H1 (cell line): ENCODE measurements at regions not wholly inside any gene's neighbourhood (a gene's known extent, or its start where the extent isn't known, plus 50 kb on each side); places are given as distances from the start of the nearest gene placed in this dataset.

Experiments used
- CTCF ChIA-PET: fragments of 300-600 bp; sonication (Branson Sonifier 250); formaldehyde crosslinking; loops from one replicate; lab custom pipeline; 2021; ENCODE audit not compliant: partially characterized antibody; lab: Charles Lee
- POLR2A ChIA-PET: fragments of 300-600 bp; sonication (Branson Sonifier 250); formaldehyde crosslinking; loops from one replicate; lab custom pipeline; 2021; ENCODE audit warnings: inconsistent platforms; ENCODE audit not compliant: partially characterized antibody; lab: Charles Lee
- DNase-seq, 2 experiments: peaks; one replicate each; pipeline versions ENCODE4 v3.0.0 to v3.0.0-alpha.2; 2010 to 2022; ENCODE audit warnings: low spot score in 2 of 2, low read depth in 1 of 2, mixed read lengths in 1 of 2
- FAIRE-seq: peaks from 2 replicates; lab custom pipeline; 2011; peaks lifted over from hg19 to GRCh38; lab: Jason Lieb, UNC
- H2AFZ ChIP-seq: 2 replicates; pipeline ENCODE4 v1.8.1; 2012; ENCODE audit warnings: low read length, inconsistent platforms
- H2AK5ac ChIP-seq: 2 replicates; pipeline ENCODE4 v1.6.1; 2013; ENCODE audit warnings: low read depth, low read length
- H2BK120ac ChIP-seq: replicated peaks from 2 replicates; pipeline ENCODE3; 2013; ENCODE audit warnings: low read depth, low read length, inconsistent platforms
- H2BK12ac ChIP-seq: 2 replicates; pipeline ENCODE4 v1.6.1; 2013; ENCODE audit warnings: low read depth, low read length
- H2BK15ac ChIP-seq: 2 replicates; pipeline ENCODE4 v1.6.1; 2013; ENCODE audit warnings: low read length
- H2BK20ac ChIP-seq: 2 replicates; pipeline ENCODE4 v1.6.1; 2013; ENCODE audit warnings: low read length
- H2BK5ac ChIP-seq: 2 replicates; pipeline ENCODE4 v1.6.1; 2013; ENCODE audit warnings: low read depth, low read length
- H3K14ac ChIP-seq: 2 replicates; pipeline ENCODE4 v1.6.1; 2013; ENCODE audit warnings: inconsistent platforms; ENCODE audit not compliant: insufficient read length
- H3K18ac ChIP-seq: 2 replicates; pipeline ENCODE4 v1.6.1; 2013; ENCODE audit warnings: low read length; ENCODE audit errors: extremely low read depth
- H3K23ac ChIP-seq: 2 replicates; pipeline ENCODE4 v1.6.1; 2013; ENCODE audit warnings: inconsistent platforms; ENCODE audit not compliant: insufficient read length
- H3K23me2 ChIP-seq: 2 replicates; pipeline ENCODE4 v1.6.1; 2013; ENCODE audit warnings: low read depth, low read length
- H3K27ac ChIP-seq: 2 replicates; pipeline ENCODE4 v1.6.1; 2011; ENCODE audit warnings: low read depth, low read length, inconsistent platforms
- H3K27me3 ChIP-seq, 4 experiments: replicated peaks in 1 of 4; 1 replicate in 1 of 4; 2 replicates in 3 of 4; pipeline versions ENCODE4 v1.6.1 to v1.8.1; 2011 to 2013; ENCODE audit warnings: low read length in 3 of 4, mild to moderate bottlenecking in 3 of 4, inconsistent platforms in 2 of 4, mixed read lengths in 2 of 4, moderate library complexity in 1 of 4; ENCODE audit not compliant: control insufficient read depth in 3 of 4, insufficient read depth in 3 of 4; ENCODE audit errors: extremely low read depth in 1 of 4
- H3K36me3 ChIP-seq, 4 experiments: 2 replicates each; pipeline versions ENCODE4 v1.6.1 to v1.8.1; 2011 to 2013; ENCODE audit warnings: mild to moderate bottlenecking in 4 of 4, low read length in 3 of 4, moderate library complexity in 2 of 4, control low read depth in 1 of 4, inconsistent platforms in 1 of 4; ENCODE audit not compliant: insufficient read depth in 4 of 4, control insufficient read depth in 2 of 4
- H3K4ac ChIP-seq: replicated peaks from 2 replicates; pipeline ENCODE3; 2013; ENCODE audit warnings: low read length, low read depth, mixed read lengths, inconsistent platforms; ENCODE audit not compliant: insufficient read length
- H3K4me1 ChIP-seq, 4 experiments: replicated peaks in 1 of 4; 1 replicate in 1 of 4; 2 replicates in 3 of 4; pipeline versions ENCODE4 v1.6.1 to v1.8.1; 2011 to 2013; ENCODE audit warnings: low read length in 3 of 4, inconsistent platforms in 2 of 4, mixed read lengths in 1 of 4; ENCODE audit not compliant: insufficient read depth in 4 of 4, control insufficient read depth in 3 of 4
- H3K4me2 ChIP-seq, 2 experiments: 2 replicates each; pipeline versions ENCODE4 v1.6.1 to v1.8.1; 2011 to 2013; ENCODE audit warnings: low read depth in 2 of 2, low read length in 2 of 2, control low read depth in 1 of 2, inconsistent platforms in 1 of 2, mild to moderate bottlenecking in 1 of 2; ENCODE audit not compliant: insufficient read depth in 1 of 2
- H3K4me3 ChIP-seq, 4 experiments: fragments of 200-600, 300-600 bp in 1 of 4; sonication (generic), shearing (Covaris generic), sonication (Bioruptor Twin) in 1 of 4; 2 replicates each; pipeline versions ENCODE4 v1.5.1 to v1.8.1; 2011 to 2016; ENCODE audit warnings: low read length in 4 of 4, low read depth in 3 of 4, control low read depth in 2 of 4, inconsistent platforms in 2 of 4, mild to moderate bottlenecking in 2 of 4, mixed read lengths in 1 of 4, moderate library complexity in 1 of 4; ENCODE audit not compliant: insufficient read depth in 2 of 4; ENCODE audit errors: extremely low read depth in 1 of 4
- H3K56ac ChIP-seq: replicated peaks from 2 replicates; pipeline ENCODE3; 2013; ENCODE audit warnings: low read depth, mild to moderate bottlenecking, mixed read lengths, low read length, inconsistent platforms; ENCODE audit not compliant: insufficient read length
- H3K79me1 ChIP-seq: 2 replicates; pipeline ENCODE4 v1.6.1; 2013; ENCODE audit warnings: low read depth, low read length, control low read depth
- H3K79me2 ChIP-seq, 2 experiments: 2 replicates each; pipeline versions ENCODE4 v1.6.1 to v1.8.1; 2012 to 2013; ENCODE audit warnings: low read length in 2 of 2, mild to moderate bottlenecking in 2 of 2, inconsistent platforms in 1 of 2; ENCODE audit not compliant: insufficient read depth in 2 of 2, control insufficient read depth in 1 of 2
- H3K9ac ChIP-seq, 4 experiments: replicated peaks in 1 of 4; 1 replicate in 1 of 4; 2 replicates in 3 of 4; pipeline versions ENCODE4 v1.6.1 to v1.8.1; 2011 to 2013; ENCODE audit warnings: low read depth in 3 of 4, low read length in 3 of 4, control low read depth in 2 of 4, mild to moderate bottlenecking in 2 of 4, moderate library complexity in 2 of 4, inconsistent platforms in 1 of 4; ENCODE audit errors: extremely low read depth in 1 of 4
- H3K9me3 ChIP-seq, 2 experiments: 2 replicates each; pipeline versions ENCODE4 v1.6.1 to v1.8.1; 2012 to 2013; ENCODE audit warnings: mild to moderate bottlenecking in 2 of 2, moderate library complexity in 2 of 2, control low read depth in 1 of 2, inconsistent platforms in 1 of 2, low read depth in 1 of 2, low read length in 1 of 2, mixed read lengths in 1 of 2; ENCODE audit not compliant: insufficient read depth in 2 of 2
- H4K20me1 ChIP-seq, 2 experiments: replicated peaks in 1 of 2; 2 replicates each; pipeline versions ENCODE3 to v1.8.1; 2011 to 2013; ENCODE audit warnings: inconsistent platforms in 2 of 2, low read length in 2 of 2, mild to moderate bottlenecking in 1 of 2; ENCODE audit not compliant: insufficient read depth in 2 of 2, control insufficient read depth in 1 of 2
- H4K5ac ChIP-seq: 2 replicates; pipeline ENCODE4 v1.6.1; 2013; ENCODE audit warnings: low read length, low read depth, mixed read lengths, inconsistent platforms; ENCODE audit not compliant: insufficient read length
- H4K8ac ChIP-seq: 2 replicates; pipeline ENCODE4 v1.8.0; 2013; ENCODE audit warnings: mild to moderate bottlenecking, moderate library complexity, low read length, inconsistent platforms; ENCODE audit not compliant: insufficient read depth; ENCODE audit errors: extremely low read depth
- H4K91ac ChIP-seq: replicated peaks from 2 replicates; pipeline ENCODE3; 2013; ENCODE audit warnings: low read length, mixed read lengths, inconsistent platforms; ENCODE audit not compliant: insufficient read length
- BCL11A ChIP-seq, 2 experiments: IDR thresholded peaks; one replicate each; pipeline ENCODE4 v1.6.1; 2011; ENCODE audit warnings: low read depth in 2 of 2, low read length in 2 of 2, mild to moderate bottlenecking in 2 of 2
- CHD2 ChIP-seq: IDR thresholded peaks from 2 replicates; pipeline ENCODE4 v1.6.1; 2012; ENCODE audit warnings: low read length, improper control_type of control experiment
- CTBP2 ChIP-seq: IDR thresholded peaks from 2 replicates; pipeline ENCODE4 v1.7.0; 2011; ENCODE audit warnings: borderline replicate concordance, mild to moderate bottlenecking, moderate library complexity, mixed read lengths, low read length; ENCODE audit not compliant: insufficient read depth, insufficient read length
- CTCF ChIP-seq, 3 experiments: IDR thresholded peaks; 1 replicate in 2 of 3; 2 replicates in 1 of 3; pipeline versions ENCODE4 v1.5.1 to v1.6.1; 2011; ENCODE audit warnings: low read length in 3 of 3, mild to moderate bottlenecking in 3 of 3, inconsistent platforms in 2 of 3, low read depth in 1 of 3, moderate library complexity in 1 of 3; ENCODE audit not compliant: insufficient read depth in 1 of 3; ENCODE audit errors: control extremely low read depth in 1 of 3
- EP300 ChIP-seq, 2 experiments: IDR thresholded peaks; 1 replicate in 1 of 2; 2 replicates in 1 of 2; pipeline ENCODE4 v1.6.1; 2011 to 2012; ENCODE audit warnings: low read depth in 2 of 2, low read length in 2 of 2, mild to moderate bottlenecking in 2 of 2, borderline replicate concordance in 1 of 2, inconsistent platforms in 1 of 2, moderate library complexity in 1 of 2
- GTF2F1 ChIP-seq: IDR thresholded peaks from 2 replicates; pipeline ENCODE4 v1.6.1; 2012; ENCODE audit warnings: low read depth, low read length, improper control_type of control experiment, borderline replicate concordance
- KDM4A ChIP-seq: IDR thresholded peaks from one replicate; pipeline ENCODE4 v1.7.1; 2012; ENCODE audit warnings: low read depth, mild to moderate bottlenecking, moderate library complexity, low read length, inconsistent platforms; ENCODE audit not compliant: severe bottlenecking
- PHF8 ChIP-seq: fragments of 200-600 bp; sonication (generic); conservative IDR thresholded peaks from 2 replicates; pipeline ENCODE4 v1.7.1; 2012; ENCODE audit warnings: low read depth, mild to moderate bottlenecking, inconsistent platforms, low read length, moderate library complexity
- RXRA ChIP-seq: IDR thresholded peaks from 2 replicates; pipeline ENCODE4 v1.6.1; 2011; ENCODE audit warnings: low read depth, mild to moderate bottlenecking, low read length, moderate library complexity; ENCODE audit not compliant: insufficient read depth
- SIN3A ChIP-seq, 2 experiments: IDR thresholded peaks in 1 of 2; conservative IDR thresholded peaks in 1 of 2; 2 replicates each; pipeline ENCODE4 v1.6.1; 2011 to 2012; ENCODE audit warnings: low read length in 2 of 2, improper control_type of control experiment in 1 of 2, low read depth in 1 of 2, mild to moderate bottlenecking in 1 of 2
- SIX5 ChIP-seq: IDR thresholded peaks from 2 replicates; pipeline ENCODE4 v1.6.1; 2011; ENCODE audit warnings: mild to moderate bottlenecking, low read depth, low read length
- SP1 ChIP-seq: IDR thresholded peaks from 2 replicates; pipeline ENCODE4 v1.6.1; 2011; ENCODE audit warnings: low read depth, low read length
- WGBS, 2 experiments: shearing (Covaris generic) in 1 of 2; methylation state at CpG; one replicate each; pipeline versions ENCODE4 v1.1.6 to v1.1.7; 2013 to 2015; ENCODE audit warnings: low lambda C conversion rate in 2 of 2, mixed read lengths in 2 of 2, inconsistent platforms in 1 of 2, low coverage in 1 of 2, missing lambda C conversion rate in 1 of 2; ENCODE audit not compliant: insufficient replicate concordance in 2 of 2, insufficient coverage in 1 of 2, insufficient read length in 1 of 2; ENCODE audit errors: extremely low coverage in 1 of 2, missing lambda C conversion rate in 1 of 2; 5-methylcytosine and 5-hydroxymethylcytosine counted together

GRCh38 chr10:32125023-32125422 lies 68.8 kb upstream of the KIF5B start:
- FAIRE-seq, result no peak
- H3K18ac ChIP-seq, result no peak overlapping the region
- no peak overlapping the region for H3K4me3 ChIP-seq
- no peaks in the 10 kb centered on the region for H3K36me3 ChIP-seq
- DNase-seq, result no peak
- H2BK120ac ChIP-seq, result no peak overlapping the region
- no peak overlapping the region for H3K4ac ChIP-seq
- H3K23me2 ChIP-seq, result no peaks in the 10 kb centered on the region
- H2BK15ac ChIP-seq, result no peak overlapping the region
- no peak overlapping the region for H4K5ac ChIP-seq
- WGBS, 2 experiments, result 92% methylated on average over 7 of the region's 7 CpGs; no CpG with 5 or more reads in 1 of the 2 experiments
- no peak overlapping the region for H2BK12ac ChIP-seq
- H2AK5ac ChIP-seq, result no peak overlapping the region
- H3K23ac ChIP-seq, result no peak overlapping the region
- no peak overlapping the region for H2AFZ ChIP-seq
- H4K8ac ChIP-seq, result no peak overlapping the region
- peaks cover 0 to 4% of the 10 kb centered on the region in 2 experiments; a peak in 1 of 4 replicates for H3K9me3 ChIP-seq
- ChIA-PET CTCF (no interaction called here), POLR2A (no interaction called here)
- no peak overlapping the region for H4K91ac ChIP-seq
- H2BK5ac ChIP-seq, result no peak overlapping the region
- no peak overlapping the region for H2BK20ac ChIP-seq
- no peaks in the 10 kb centered on the region for H3K4me1 ChIP-seq
- no peaks in the 10 kb centered on the region for H3K27me3 ChIP-seq
- no peaks in the 10 kb centered on the region for H4K20me1 ChIP-seq
- H3K79me2 ChIP-seq, result no peaks in the 10 kb centered on the region
- H3K56ac ChIP-seq, result no peak overlapping the region
- H3K79me1 ChIP-seq, result no peaks in the 10 kb centered on the region
- H3K9ac ChIP-seq, result no peak overlapping the region
- no peak overlapping the region for H3K4me2 ChIP-seq
- H3K27ac ChIP-seq, result no peak overlapping the region
- no peak overlapping the region for H3K14ac ChIP-seq
- no peak for TF ChIP-seq KDM4A
- TF ChIP-seq CTBP2, result no peak
- TF ChIP-seq BCL11A (IDR thresholded peaks at IDR 0.05; ENCODE audit: low read depth in 2 of 2, low read length in 2 of 2), result no peak
- TF ChIP-seq SIN3A (conservative IDR thresholded peaks at IDR 0.05 in 1 of 2, IDR thresholded peaks at IDR 0.05 in 1 of 2; ENCODE audit: low read depth in 1 of 2, low read length in 2 of 2), result no peak
- no peak for TF ChIP-seq RXRA
- TF ChIP-seq GTF2F1, result no peak
- TF ChIP-seq EP300 (IDR thresholded peaks at IDR 0.05; ENCODE audit: borderline replicate concordance in 1 of 2, low read depth in 2 of 2, low read length in 2 of 2), result no peak
- TF ChIP-seq CTCF (IDR thresholded peaks at IDR 0.05; ENCODE audit: control extremely low read depth in 1 of 3, insufficient read depth in 1 of 3, low read depth in 1 of 3, low read length in 3 of 3), result no peak
- TF ChIP-seq SIX5, result no peak
- no peak for TF ChIP-seq CHD2
- TF ChIP-seq PHF8, result no peak
- no peak for TF ChIP-seq SP1
